Stimulated activated CD4-positive, alpha-beta T cell treated with anti-CD3 and anti-CD28 coated beads, Interleukin-15, amount 100 ng/mL, for 24 hours (primary cell): ENCODE measurements at regions not wholly inside any gene's neighbourhood (a gene's known extent, or its start where the extent isn't known, plus 50 kb on each side); places are given as distances from the start of the nearest gene placed in this dataset.
"Not testable (repeated sequence)": the region's sequence is repeated elsewhere in the genome, so short reads cannot be mapped to it uniquely, and the experiment has no call there.

Experiments
- DNase-seq: peaks from one replicate; pipeline ENCODE4 v3.0.0-alpha.2; 2020

- DNase-seq, result no peak
Measured at GRCh38 chr14:85159726-85160125, 370.2 kb upstream of the FLRT2 start.

- no peak for DNase-seq
Measured at GRCh38 chr14:85165094-85165493, 364.9 kb upstream of the FLRT2 start.

GRCh38 chr14:85169381-85169780 lies 360.6 kb upstream of the FLRT2 start:
- no peak for DNase-seq

GRCh38 chr14:85172290-85172689 lies 357.7 kb upstream of the FLRT2 start:
- no peak for DNase-seq

- DNase-seq, result no peak
Measured at GRCh38 chr14:85172889-85173477, 357.0 kb upstream of the FLRT2 start.

GRCh38 chr14:85175556-85175955 lies 354.4 kb upstream of the FLRT2 start:
- DNase-seq, result no peak

- no peak for DNase-seq
Measured at GRCh38 chr14:85178864-85179263, 351.1 kb upstream of the FLRT2 start.

GRCh38 chr14:85180876-85181275 lies 349.1 kb upstream of the FLRT2 start:
- DNase-seq, result no peak

GRCh38 chr14:85182282-85182681 lies 347.7 kb upstream of the FLRT2 start:
- DNase-seq, result no peak

- DNase-seq, result no peak
Measured at GRCh38 chr14:85186082-85186481, 343.9 kb upstream of the FLRT2 start.

- DNase-seq, result no peak
Measured at GRCh38 chr14:85187521-85187920, 342.4 kb upstream of the FLRT2 start.

- DNase-seq, result no peak
Measured at GRCh38 chr14:85188836-85189235, 341.1 kb upstream of the FLRT2 start.

- not testable (repeated sequence) for DNase-seq
Measured at GRCh38 chr14:85189253-85189652, 340.7 kb upstream of the FLRT2 start.

GRCh38 chr14:85190251-85190650 lies 339.7 kb upstream of the FLRT2 start:
- DNase-seq, result no peak

GRCh38 chr14:85191986-85192385 lies 338.0 kb upstream of the FLRT2 start:
- no peak for DNase-seq

GRCh38 chr14:85195872-85196477 lies 334.0 kb upstream of the FLRT2 start:
- no peak for DNase-seq

GRCh38 chr14:85198001-85198400 lies 331.9 kb upstream of the FLRT2 start:
- DNase-seq, result no peak

GRCh38 chr14:85205875-85206274 lies 324.1 kb upstream of the FLRT2 start:
- DNase-seq, result no peak

GRCh38 chr14:85214471-85214870 lies 315.5 kb upstream of the FLRT2 start:
- no peak for DNase-seq

GRCh38 chr14:85217412-85217811 lies 312.5 kb upstream of the FLRT2 start:
- DNase-seq, result no peak

- no peak for DNase-seq
Measured at GRCh38 chr14:85218982-85219381, 311.0 kb upstream of the FLRT2 start.

- DNase-seq, result no peak
Measured at GRCh38 chr14:85221832-85222231, 308.1 kb upstream of the FLRT2 start.

GRCh38 chr14:85222341-85222740 lies 307.6 kb upstream of the FLRT2 start:
- no peak for DNase-seq

GRCh38 chr14:85223667-85224066 lies 306.3 kb upstream of the FLRT2 start:
- DNase-seq, result no peak

GRCh38 chr14:85224241-85224640 lies 305.7 kb upstream of the FLRT2 start:
- no peak for DNase-seq
